PC-9 (cell line): ENCODE measurements at regions not wholly inside any gene's neighbourhood (a gene's known extent, or its start where the extent isn't known, plus 50 kb on each side); places are given as distances from the start of the nearest gene placed in this dataset.

Experiments
- BruUV-seq: library from RNA; stranded (reverse); fragments of 400-500 nt; replicated peaks from 2 replicates; lab custom pipeline; 2021; lab: Mats Ljungman, UMichigan
- CTCF ChIA-PET: fragments of 300-600 bp; sonication (Branson Sonifier 250); formaldehyde crosslinking; loops from one replicate; lab custom pipeline; 2022; ENCODE audit warnings: antibody characterized with exemption; lab: Charles Lee
- POLR2A ChIA-PET: fragments of 300-600 bp; sonication (Branson Sonifier 250); formaldehyde crosslinking; loops from one replicate; lab custom pipeline; 2022; ENCODE audit warnings: antibody characterized with exemption; ENCODE audit not compliant: unreplicated experiment; lab: Charles Lee
- DNase-seq, 2 experiments: peaks; one replicate each; pipeline versions ENCODE4 v3.0.0 to v3.0.0-alpha.2; 2015 to 2022; ENCODE audit warnings: mixed read lengths in 1 of 2
- H2AFZ ChIP-seq: fragments of 200-600 bp; sonication (generic); 2 replicates; pipeline ENCODE4 v1.8.1; 2017; ENCODE audit warnings: antibody characterized with exemption
- H3F3A ChIP-seq: fragments of 200-600 bp; sonication (generic); 2 replicates; pipeline ENCODE4 v1.8.1; 2017; ENCODE audit warnings: antibody characterized with exemption, mild to moderate bottlenecking, low read depth; ENCODE audit not compliant: insufficient read depth
- H3K27ac ChIP-seq: fragments of 200-600 bp; sonication (generic); 2 replicates; pipeline ENCODE4 v1.6.1; 2016; ENCODE audit warnings: mixed run types
- H3K27me3 ChIP-seq: fragments of 200-600 bp; sonication (generic); 2 replicates; pipeline ENCODE4 v1.6.1; 2016; ENCODE audit warnings: low read depth, mixed run types; ENCODE audit not compliant: insufficient read depth
- H3K36me3 ChIP-seq: fragments of 200-600 bp; sonication (generic); 2 replicates; pipeline ENCODE4 v1.6.1; 2016; ENCODE audit warnings: low read depth, mixed run types
- H3K4me1 ChIP-seq: fragments of 200-600 bp; sonication (generic); replicated peaks from 2 replicates; pipeline ENCODE4 v1.6.1; 2016; ENCODE audit warnings: mixed run types; ENCODE audit not compliant: insufficient read depth
- H3K4me2 ChIP-seq: fragments of 200-600 bp; sonication (generic); 2 replicates; pipeline ENCODE4 v1.6.1; 2017; ENCODE audit warnings: mixed run types
- H3K4me3 ChIP-seq: fragments of 200-600 bp; sonication (generic); 2 replicates; pipeline ENCODE4 v1.6.1; 2016; ENCODE audit warnings: mixed run types
- H3K79me2 ChIP-seq: fragments of 200-600 bp; sonication (generic); 2 replicates; pipeline ENCODE4 v1.6.1; 2017; ENCODE audit warnings: low read depth, mixed run types
- H3K9me2 ChIP-seq: fragments of 200-600 bp; sonication (generic); 2 replicates; pipeline ENCODE4 v1.8.1; 2017; ENCODE audit warnings: mild to moderate bottlenecking; ENCODE audit not compliant: insufficient read depth
- H3K9me3 ChIP-seq: fragments of 200-600 bp; sonication (generic); 2 replicates; pipeline ENCODE4 v1.8.1; 2016; ENCODE audit warnings: low read depth; ENCODE audit not compliant: insufficient read depth
- H4K20me1 ChIP-seq: fragments of 200-600 bp; sonication (generic); 2 replicates; pipeline ENCODE4 v1.8.1; 2017; ENCODE audit not compliant: insufficient read depth
- EZH2 ChIP-seq: fragments of 200-600 bp; sonication (generic); IDR thresholded peaks from 2 replicates; pipeline ENCODE4 v1.8.0; 2017; ENCODE audit warnings: antibody characterized with exemption, low read depth
- intact Hi-C: fragments of 100-400 bp; cut with micrococcal nuclease; formaldehyde crosslinking; loops from one replicate; pipeline ENCODE4 v1.10.0; 2022; ENCODE audit not compliant: unreplicated experiment
- TF ChIP-seq, protein P1 (sequence below): fragments of 200-600 bp; sonication (generic); conservative IDR thresholded peaks from 2 replicates; pipeline ENCODE4 v1.6.1; 2017; ENCODE audit warnings: mixed run types, antibody characterized with exemption, mild to moderate bottlenecking, moderate library complexity

DNA sequence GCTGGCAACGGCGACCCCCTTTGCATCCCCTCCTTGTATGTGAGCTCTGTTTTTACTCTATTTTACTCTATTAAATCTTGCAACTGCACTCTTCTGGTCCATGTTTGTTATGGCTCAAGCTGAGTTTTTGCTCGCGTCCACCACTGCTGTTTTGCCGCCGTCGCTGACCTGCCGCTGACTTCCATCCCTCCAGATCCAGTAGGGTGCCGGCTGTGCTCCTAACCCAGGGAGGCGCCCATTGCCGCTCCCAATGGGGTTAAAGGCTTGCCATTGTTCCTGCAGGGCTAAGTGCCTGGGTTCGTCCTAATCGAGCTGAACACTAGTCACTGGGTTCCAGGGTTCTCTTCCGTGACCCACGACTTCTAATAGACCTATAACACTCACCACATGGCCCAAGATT, 2704.4 kb downstream of the PCDH9 start:
- H3K9me2 ChIP-seq = no peaks in the 10 kb centered on the region; the same call in 1 of the 2 replicates
- H3K27me3 ChIP-seq = no peaks in the 10 kb centered on the region
- intact Hi-C loops = no loop called here
- no peak for DNase-seq
- no peaks in the 10 kb centered on the region for H3K79me2 ChIP-seq
- no peaks in the 10 kb centered on the region for H3F3A ChIP-seq
- no peaks in the 10 kb centered on the region for H3K9me3 ChIP-seq
- no peaks in the 10 kb centered on the region for H3K36me3 ChIP-seq
- H3K4me3 ChIP-seq = no peak overlapping the region
- H3K27ac ChIP-seq = no peak overlapping the region
- no peaks in the 10 kb centered on the region for H4K20me1 ChIP-seq
- no TSS peak for BruUV-seq
- H3K4me2 ChIP-seq = no peak overlapping the region
- CTCF ChIA-PET = no interaction called here
- H3K4me1 ChIP-seq = no peaks in the 10 kb centered on the region
- POLR2A ChIA-PET = no interaction called here
- TF ChIP-seq, protein P1, sequence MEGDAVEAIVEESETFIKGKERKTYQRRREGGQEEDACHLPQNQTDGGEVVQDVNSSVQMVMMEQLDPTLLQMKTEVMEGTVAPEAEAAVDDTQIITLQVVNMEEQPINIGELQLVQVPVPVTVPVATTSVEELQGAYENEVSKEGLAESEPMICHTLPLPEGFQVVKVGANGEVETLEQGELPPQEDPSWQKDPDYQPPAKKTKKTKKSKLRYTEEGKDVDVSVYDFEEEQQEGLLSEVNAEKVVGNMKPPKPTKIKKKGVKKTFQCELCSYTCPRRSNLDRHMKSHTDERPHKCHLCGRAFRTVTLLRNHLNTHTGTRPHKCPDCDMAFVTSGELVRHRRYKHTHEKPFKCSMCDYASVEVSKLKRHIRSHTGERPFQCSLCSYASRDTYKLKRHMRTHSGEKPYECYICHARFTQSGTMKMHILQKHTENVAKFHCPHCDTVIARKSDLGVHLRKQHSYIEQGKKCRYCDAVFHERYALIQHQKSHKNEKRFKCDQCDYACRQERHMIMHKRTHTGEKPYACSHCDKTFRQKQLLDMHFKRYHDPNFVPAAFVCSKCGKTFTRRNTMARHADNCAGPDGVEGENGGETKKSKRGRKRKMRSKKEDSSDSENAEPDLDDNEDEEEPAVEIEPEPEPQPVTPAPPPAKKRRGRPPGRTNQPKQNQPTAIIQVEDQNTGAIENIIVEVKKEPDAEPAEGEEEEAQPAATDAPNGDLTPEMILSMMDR = no peak
- TF ChIP-seq EZH2 = no peak
- no peak overlapping the region for H2AFZ ChIP-seq

DNA sequence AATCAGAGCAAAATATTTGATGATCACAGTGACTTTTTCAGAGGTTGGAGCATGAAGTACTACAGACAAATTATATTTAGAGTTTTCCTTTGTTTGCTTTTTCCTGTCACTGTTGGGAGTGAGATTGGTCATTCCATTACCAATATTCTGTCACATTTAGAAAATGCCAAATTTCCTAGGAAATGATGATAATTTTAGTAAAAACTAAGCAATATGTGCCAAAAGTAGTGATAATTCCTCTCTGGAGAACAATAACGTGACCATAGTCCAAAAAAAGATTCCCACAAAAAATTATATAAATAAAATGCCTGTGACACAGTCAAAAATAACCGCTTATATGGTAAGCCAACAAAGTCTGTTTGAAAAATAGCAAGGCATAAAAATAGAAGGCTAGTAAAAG, 2719.4 kb downstream of the PCDH9 start:
- no TSS peak for BruUV-seq

DNA sequence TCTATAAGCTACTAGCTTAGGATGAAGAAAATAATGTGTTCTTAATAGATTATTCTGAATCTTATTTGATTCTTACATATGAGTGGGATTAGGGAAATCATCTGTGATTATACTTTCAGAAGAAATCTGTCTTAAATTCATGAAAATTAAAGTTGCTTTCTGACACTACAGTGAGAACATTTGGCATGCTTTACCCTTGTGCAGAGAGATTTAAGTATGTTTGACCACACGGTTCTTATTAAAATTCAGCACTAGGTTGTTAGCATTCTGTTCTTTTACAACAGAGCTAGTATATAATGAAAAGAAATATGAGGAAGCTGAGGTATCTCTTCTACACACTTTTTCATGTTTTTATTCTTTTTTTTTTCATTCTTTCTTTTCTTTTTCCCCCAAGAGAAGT, 2723.9 kb downstream of the PCDH9 start:
- Histone ChIP-seq H3K4me2 (no peak overlapping the region), H4K20me1 (no peaks in the 10 kb centered on the region), H3K79me2 (no peaks in the 10 kb centered on the region), H3K36me3 (no peaks in the 10 kb centered on the region), H3F3A (no peaks in the 10 kb centered on the region), H3K27ac (no peak overlapping the region), H3K9me2 (no peaks in the 10 kb centered on the region), H3K9me3 (no peaks in the 10 kb centered on the region), H3K4me1 (no peaks in the 10 kb centered on the region), H2AFZ (no peak overlapping the region), H3K4me3 (no peak overlapping the region), H3K27me3 (no peaks in the 10 kb centered on the region)
- TF ChIP-seq EZH2 = no peak
- TF ChIP-seq, protein P1 = no peak
- ChIA-PET POLR2A (no interaction called here), CTCF (no interaction called here)
- intact Hi-C loops = no loop called here
- DNase-seq = no peak
- BruUV-seq = no TSS peak

More for the DNA sequence above, 2719.4 kb downstream of the PCDH9 start:
- no peaks in the 10 kb centered on the region for H3K36me3 ChIP-seq
- intact Hi-C loops = no loop called here
- no peak overlapping the region for H3K27ac ChIP-seq
- H3K9me2 ChIP-seq = no peaks in the 10 kb centered on the region
- no peaks in the 10 kb centered on the region for H3K4me1 ChIP-seq
- TF ChIP-seq, protein P1 = no peak
- TF ChIP-seq EZH2 = no peak
- no peaks in the 10 kb centered on the region for H3F3A ChIP-seq
- H2AFZ ChIP-seq = no peak overlapping the region
- no peak for DNase-seq
- CTCF ChIA-PET = no interaction called here
- H3K4me3 ChIP-seq = no peak overlapping the region
- H3K79me2 ChIP-seq = no peaks in the 10 kb centered on the region
- H3K4me2 ChIP-seq = no peak overlapping the region
- H4K20me1 ChIP-seq = no peaks in the 10 kb centered on the region
- no peaks in the 10 kb centered on the region for H3K27me3 ChIP-seq
- no peaks in the 10 kb centered on the region for H3K9me3 ChIP-seq
- POLR2A ChIA-PET = no interaction called here
